HCT116 (cell line): ENCODE measurements at regions not wholly inside any gene's neighbourhood (a gene's known extent, or its start where the extent isn't known, plus 50 kb on each side); places are given as distances from the start of the nearest gene placed in this dataset.

Source experiments
- ATAC-seq: fragments of 200-7000 bp; cut with Tn5 transposase; 2 replicates; pipeline ENCODE4 v1.9.1; 2020; ENCODE audit warnings: mild to moderate bottlenecking, moderate library complexity
- BruUV-seq: library from RNA; stranded (reverse); fragments of 400-500 nt; replicated peaks from 2 replicates; lab custom pipeline; 2021; lab: Mats Ljungman, UMichigan
- CTCF ChIA-PET: fragments of 300-600 bp; sonication (Branson Sonifier 250); formaldehyde crosslinking; loops from one replicate; lab custom pipeline; 2021; ENCODE audit warnings: antibody characterized with exemption; lab: Charles Lee
- POLR2A ChIA-PET: fragments of 300-600, 350-600 bp; sonication (Branson Sonifier 250); formaldehyde crosslinking; loops from one replicate; lab custom pipeline; 2021; ENCODE audit warnings: antibody characterized with exemption; lab: Charles Lee
- RAD21 ChIA-PET, 2 experiments: fragments of 300-600 bp; sonication (Branson Sonifier 250); formaldehyde crosslinking; loops; one replicate each; lab custom pipeline; 2023; ENCODE audit warnings: low total read pairs in 2 of 2; ENCODE audit not compliant: uncharacterized antibody in 2 of 2, unreplicated experiment in 2 of 2, low non-redundant PET in 1 of 2; lab: Charles Lee
- DNase-seq: peaks from one replicate; pipeline ENCODE4 v3.0.0-alpha.2; 2010; ENCODE audit warnings: low read depth, low spot score
- H2AFZ ChIP-seq: fragments of 200-600 bp; shearing (Covaris generic), sonication (generic); 2 replicates; pipeline ENCODE4 v1.6.1; 2017; ENCODE audit warnings: low read depth, mixed run types, mixed read lengths, antibody characterized with exemption, low read length; ENCODE audit not compliant: poor library complexity, severe bottlenecking
- H3K27ac ChIP-seq: 2 replicates; pipeline ENCODE4 v1.5.1; 2012; ENCODE audit warnings: low read depth, low read length
- H3K27me3 ChIP-seq: fragments of 200-600 bp; sonication (generic); 2 replicates; pipeline ENCODE4 v1.6.1; 2016; ENCODE audit warnings: mixed run types, low read length, mixed read lengths; ENCODE audit not compliant: insufficient read depth
- H3K36me3 ChIP-seq, 2 experiments: fragments of 200-500 bp in 1 of 2; fragments of 200-600 bp in 1 of 2; sonication (Bioruptor generic) in 1 of 2; sonication (generic) in 1 of 2; 2 replicates each; pipeline versions ENCODE4 v1.5.1 to v1.6.1; 2014 to 2016; ENCODE audit warnings: low read length in 2 of 2, inconsistent platforms in 1 of 2, mixed read lengths in 1 of 2, mixed run types in 1 of 2; ENCODE audit not compliant: insufficient read depth in 2 of 2, control insufficient read depth in 1 of 2
- H3K4me1 ChIP-seq, 2 experiments: fragments of 200-600 bp in 1 of 2; sonication (generic) in 1 of 2; 2 replicates each; pipeline versions ENCODE4 v1.5.1 to v1.6.1; 2012 to 2017; ENCODE audit warnings: low read length in 2 of 2, inconsistent platforms in 1 of 2, mild to moderate bottlenecking in 1 of 2, mixed read lengths in 1 of 2, mixed run types in 1 of 2, moderate library complexity in 1 of 2; ENCODE audit not compliant: insufficient read depth in 2 of 2, control insufficient read depth in 1 of 2
- H3K4me2 ChIP-seq: fragments of 200-600 bp; sonication (generic); 2 replicates; pipeline ENCODE4 v1.6.1; 2017; ENCODE audit warnings: mixed run types, low read length, mixed read lengths
- H3K4me3 ChIP-seq, 2 experiments: fragments of 200-600 bp in 1 of 2; sonication (generic) in 1 of 2; replicated peaks in 1 of 2; 2 replicates each; pipeline ENCODE4 v1.5.1; 2011 to 2016; ENCODE audit warnings: low read length in 2 of 2, control low read depth in 1 of 2, low read depth in 1 of 2, mild to moderate bottlenecking in 1 of 2, mixed read lengths in 1 of 2, mixed run types in 1 of 2
- H3K79me2 ChIP-seq: fragments of 200-600 bp; sonication (generic); 2 replicates; pipeline ENCODE4 v1.6.1; 2017; ENCODE audit warnings: mild to moderate bottlenecking, mixed run types, low read length, moderate library complexity, mixed read lengths; ENCODE audit not compliant: insufficient read depth
- H3K9ac ChIP-seq: fragments of 200-600 bp; sonication (generic); 2 replicates; pipeline ENCODE4 v1.6.1; 2016; ENCODE audit warnings: low read length, mixed read lengths
- H3K9me2 ChIP-seq: fragments of 200-600 bp; sonication (generic), shearing (Covaris generic); 2 replicates; pipeline ENCODE4 v1.6.1; 2017; ENCODE audit warnings: mixed run types, mild to moderate bottlenecking, moderate library complexity; ENCODE audit not compliant: insufficient read depth
- H3K9me3 ChIP-seq, 2 experiments: fragments of 200-500 bp in 1 of 2; fragments of 200-600 bp in 1 of 2; sonication (Bioruptor generic) in 1 of 2; sonication (generic) in 1 of 2; 2 replicates each; pipeline ENCODE4 v1.6.1; 2014 to 2017; ENCODE audit warnings: low read length in 2 of 2, mixed read lengths in 2 of 2, inconsistent platforms in 1 of 2, low read depth in 1 of 2, mild to moderate bottlenecking in 1 of 2, mixed run types in 1 of 2, moderate library complexity in 1 of 2; ENCODE audit not compliant: control insufficient read depth in 1 of 2, insufficient read depth in 1 of 2
- H4K20me1 ChIP-seq: fragments of 200-600 bp; sonication (generic), shearing (Covaris generic); 2 replicates; pipeline ENCODE4 v1.6.1; 2017; ENCODE audit warnings: mixed run types, mild to moderate bottlenecking, moderate library complexity; ENCODE audit not compliant: insufficient read depth
- ATF3 ChIP-seq: IDR thresholded peaks from 2 replicates; pipeline ENCODE4 v1.6.1; 2012
- CBX3 ChIP-seq: IDR thresholded peaks from 2 replicates; pipeline ENCODE4 v1.6.1; 2012; ENCODE audit warnings: low read depth
- EGR1 ChIP-seq: IDR thresholded peaks from 2 replicates; pipeline ENCODE4 v1.6.1; 2012; ENCODE audit warnings: low read depth
- ELF1 ChIP-seq: IDR thresholded peaks from 2 replicates; pipeline ENCODE4 v1.6.1; 2012; ENCODE audit warnings: low read depth, borderline replicate concordance
- EZH2 ChIP-seq: fragments of 200-600 bp; sonication (generic); IDR thresholded peaks from 2 replicates; pipeline ENCODE4 v1.6.1; 2017; ENCODE audit warnings: antibody characterized with exemption, mixed run types
- MAX ChIP-seq: IDR thresholded peaks from 2 replicates; pipeline ENCODE4 v1.6.1; 2012
- POLR2AphosphoS5 ChIP-seq: IDR thresholded peaks from 2 replicates; pipeline ENCODE4 v1.6.1; 2011; ENCODE audit warnings: mild to moderate bottlenecking, low read depth, low read length, moderate library complexity
- RAD21 ChIP-seq: IDR thresholded peaks from 2 replicates; pipeline ENCODE4 v1.6.1; 2012; ENCODE audit warnings: low read depth, mild to moderate bottlenecking
- SIN3A ChIP-seq: IDR thresholded peaks from 2 replicates; pipeline ENCODE4 v1.6.1; 2012; ENCODE audit warnings: low read depth
- SP1 ChIP-seq: IDR thresholded peaks from 2 replicates; pipeline ENCODE4 v1.6.1; 2012; ENCODE audit warnings: low read depth
- TCF7L2 ChIP-seq: IDR thresholded peaks from 2 replicates; pipeline ENCODE4 v1.7.0; 2011; ENCODE audit warnings: borderline replicate concordance, inconsistent platforms; ENCODE audit not compliant: insufficient read depth, insufficient read length; ENCODE audit errors: extremely low read depth
- YY1 ChIP-seq: IDR thresholded peaks from 2 replicates; pipeline ENCODE4 v1.6.1; 2011; ENCODE audit warnings: low read length, low read depth, moderate library complexity, mild to moderate bottlenecking; ENCODE audit not compliant: insufficient replicate concordance; ENCODE audit errors: extremely low read depth
- ZBTB33 ChIP-seq: IDR thresholded peaks from 2 replicates; pipeline ENCODE4 v1.6.1; 2011; ENCODE audit warnings: mild to moderate bottlenecking, low read length, moderate library complexity; ENCODE audit not compliant: insufficient replicate concordance; ENCODE audit errors: extremely low read depth
- ZFX ChIP-seq: fragments of 450-650 bp; IDR thresholded peaks from 2 replicates; pipeline ENCODE4 v1.6.1; 2017
- intact Hi-C: fragments of 100-400 bp; cut with micrococcal nuclease; formaldehyde crosslinking; loops from 2 replicates; pipeline ENCODE4 v1.10.0; 2022

- Histone ChIP-seq H3K4me3 (no peak overlapping the region), H3K36me3 (no peaks in the 10 kb centered on the region), H2AFZ (no peak overlapping the region), H3K79me2 (no peaks in the 10 kb centered on the region), H3K4me2 (no peak overlapping the region), H4K20me1 (no peaks in the 10 kb centered on the region), H3K9me2 (no peaks in the 10 kb centered on the region), H3K27me3 (no peaks in the 10 kb centered on the region), H3K9ac (no peak overlapping the region), H3K4me1 (no peaks in the 10 kb centered on the region), H3K27ac (no peak overlapping the region), H3K9me3 (peaks cover 5 to 39% of the 10 kb centered on the region in 2 experiments; a peak in 2 of 4 replicates)
- ChIA-PET POLR2A (no interaction called here), CTCF (no interaction called here), RAD21 (no interaction called here)
- TF ChIP-seq MAX, result no peak
- no peak for TF ChIP-seq POLR2AphosphoS5
- TF ChIP-seq ATF3, result no peak
- TF ChIP-seq TCF7L2, result no peak
- TF ChIP-seq YY1, result no peak
- TF ChIP-seq RAD21, result no peak
- TF ChIP-seq ZFX, result no peak
- no peak for TF ChIP-seq ELF1
- no peak for TF ChIP-seq CBX3
- no peak for TF ChIP-seq EGR1
- no peak for TF ChIP-seq SIN3A
- DNase-seq (no peak), ATAC-seq (no peak)
- BruUV-seq, result no TSS peak
- intact Hi-C loops, result no loop called here
These were observed 923.8 kb upstream of the CDH9 start for GRCh38 chr5:27962198-27962597.

- Histone ChIP-seq H3K27ac (no peak overlapping the region), H4K20me1 (no peaks in the 10 kb centered on the region), H3K9me3 (peaks cover 0 to 11% of the 10 kb centered on the region in 2 experiments; a peak in 2 of 4 replicates), H3K79me2 (no peaks in the 10 kb centered on the region), H2AFZ (no peak overlapping the region), H3K27me3 (no peaks in the 10 kb centered on the region), H3K9me2 (no peaks in the 10 kb centered on the region), H3K4me2 (no peak overlapping the region), H3K4me1 (no peaks in the 10 kb centered on the region), H3K9ac (no peak overlapping the region), H3K36me3 (no peaks in the 10 kb centered on the region), H3K4me3 (no peak overlapping the region)
- ChIA-PET POLR2A (no interaction called here), CTCF (no interaction called here), RAD21 (no interaction called here)
- DNase-seq, result no peak
- no peak for ATAC-seq
- TF ChIP-seq SIN3A (no peak), CBX3 (no peak), ELF1 (no peak), EZH2 (no peak), ZBTB33 (no peak), MAX (no peak), TCF7L2 (no peak), SP1 (no peak), RAD21 (no peak)
- intact Hi-C loops, result no loop called here
- BruUV-seq, result no TSS peak
These were observed 908.7 kb upstream of the CDH9 start for GRCh38 chr5:27947088-27947487.
